ENCODE measurements at regions not wholly inside any gene's neighbourhood (a gene's known extent, or its start where the extent isn't known, plus 50 kb on each side); places are given as distances from the start of the nearest gene placed in this dataset.

- TF ChIP-seq E2F1 (CRISPR knock-in tag; IDR thresholded peaks at IDR 0.05) (no peak), PRDM15 (CRISPR knock-in tag; IDR thresholded peaks at IDR 0.05) (no peak)
- TF ChIP-seq, protein P1, sequence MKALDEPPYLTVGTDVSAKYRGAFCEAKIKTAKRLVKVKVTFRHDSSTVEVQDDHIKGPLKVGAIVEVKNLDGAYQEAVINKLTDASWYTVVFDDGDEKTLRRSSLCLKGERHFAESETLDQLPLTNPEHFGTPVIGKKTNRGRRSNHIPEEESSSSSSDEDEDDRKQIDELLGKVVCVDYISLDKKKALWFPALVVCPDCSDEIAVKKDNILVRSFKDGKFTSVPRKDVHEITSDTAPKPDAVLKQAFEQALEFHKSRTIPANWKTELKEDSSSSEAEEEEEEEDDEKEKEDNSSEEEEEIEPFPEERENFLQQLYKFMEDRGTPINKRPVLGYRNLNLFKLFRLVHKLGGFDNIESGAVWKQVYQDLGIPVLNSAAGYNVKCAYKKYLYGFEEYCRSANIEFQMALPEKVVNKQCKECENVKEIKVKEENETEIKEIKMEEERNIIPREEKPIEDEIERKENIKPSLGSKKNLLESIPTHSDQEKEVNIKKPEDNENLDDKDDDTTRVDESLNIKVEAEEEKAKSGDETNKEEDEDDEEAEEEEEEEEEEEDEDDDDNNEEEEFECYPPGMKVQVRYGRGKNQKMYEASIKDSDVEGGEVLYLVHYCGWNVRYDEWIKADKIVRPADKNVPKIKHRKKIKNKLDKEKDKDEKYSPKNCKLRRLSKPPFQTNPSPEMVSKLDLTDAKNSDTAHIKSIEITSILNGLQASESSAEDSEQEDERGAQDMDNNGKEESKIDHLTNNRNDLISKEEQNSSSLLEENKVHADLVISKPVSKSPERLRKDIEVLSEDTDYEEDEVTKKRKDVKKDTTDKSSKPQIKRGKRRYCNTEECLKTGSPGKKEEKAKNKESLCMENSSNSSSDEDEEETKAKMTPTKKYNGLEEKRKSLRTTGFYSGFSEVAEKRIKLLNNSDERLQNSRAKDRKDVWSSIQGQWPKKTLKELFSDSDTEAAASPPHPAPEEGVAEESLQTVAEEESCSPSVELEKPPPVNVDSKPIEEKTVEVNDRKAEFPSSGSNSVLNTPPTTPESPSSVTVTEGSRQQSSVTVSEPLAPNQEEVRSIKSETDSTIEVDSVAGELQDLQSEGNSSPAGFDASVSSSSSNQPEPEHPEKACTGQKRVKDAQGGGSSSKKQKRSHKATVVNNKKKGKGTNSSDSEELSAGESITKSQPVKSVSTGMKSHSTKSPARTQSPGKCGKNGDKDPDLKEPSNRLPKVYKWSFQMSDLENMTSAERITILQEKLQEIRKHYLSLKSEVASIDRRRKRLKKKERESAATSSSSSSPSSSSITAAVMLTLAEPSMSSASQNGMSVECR (CRISPR knock-in tag; IDR thresholded peaks at IDR 0.05; ENCODE audit: borderline replicate concordance): no peak
Measured at GRCh38 chr5:171628633-171628974, 157.0 kb upstream of the SMIM23 start (continued).

- peak; percentile 29; the same call in 1 of the 2 replicates for TF ChIP-seq USF2 (CRISPR knock-in tag; IDR thresholded peaks at IDR 0.05)
- TF ChIP-seq FOXP4 (CRISPR knock-in tag; IDR thresholded peaks at IDR 0.05): no peak
- no peak overlapping the region; the same call in 1 of the 2 replicates for H3K4me3 Mint-ChIP-seq
- ATAC-seq (no peak), DNase-seq (ENCODE audit: low spot score) (no peak)
- no peak overlapping the region for H3K27ac Mint-ChIP-seq
- H3K4me1 Mint-ChIP-seq: peaks cover 33% of the 10 kb centered on the region
- peaks cover 76% of the 10 kb centered on the region for H3K27me3 Mint-ChIP-seq (ENCODE audit: low read depth)
- ChIA-PET CTCF (interaction anchor here (0.7 to 2.7 kb wide), 12 partner anchors 9 to 430 kb away, joined by 3 to 22 read pairs (median 5); partner anchors contain the start of gene FGF18), POLR2A (no interaction called here)
- H3K36me3 Mint-ChIP-seq: no peaks in the 10 kb centered on the region
- H3K9me3 Mint-ChIP-seq: no peaks in the 10 kb centered on the region
Measured at GRCh38 chr5:171629221-171629620, 156.4 kb upstream of the SMIM23 start.

DNA sequence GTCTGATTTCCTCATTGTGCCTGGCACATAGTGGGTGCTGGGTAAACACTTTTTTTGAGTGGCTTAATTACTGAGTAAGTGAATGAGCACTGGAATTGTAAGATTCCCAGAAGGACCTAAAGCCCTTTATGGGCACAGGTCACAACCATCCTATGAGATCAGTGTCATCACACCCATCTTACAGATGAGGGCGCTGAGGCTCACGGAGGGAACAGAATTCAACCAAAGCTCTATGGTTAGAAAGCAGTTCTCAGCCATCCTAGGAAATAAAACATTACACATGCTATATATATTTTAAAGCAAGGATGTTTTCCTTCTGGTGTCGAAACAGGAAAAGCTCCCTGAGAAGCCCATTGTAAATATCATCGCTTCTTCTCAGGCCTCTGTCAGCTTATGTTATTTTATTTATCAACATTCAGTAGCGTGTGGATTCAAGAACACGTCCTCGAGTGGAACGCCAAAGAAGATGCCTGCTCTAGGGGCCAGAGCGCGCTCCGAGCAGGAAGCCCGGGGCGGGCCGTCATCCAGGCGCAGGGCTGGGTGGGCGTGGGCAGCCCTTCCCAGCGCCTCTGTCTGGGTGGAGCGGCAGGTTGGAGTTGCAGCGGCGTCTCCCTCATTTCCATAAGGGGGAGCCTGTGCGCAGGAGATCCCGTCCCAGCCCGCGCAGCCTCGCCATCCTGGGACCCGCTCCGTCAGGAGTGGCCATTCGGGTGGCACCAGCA lies 155.8 kb upstream of the SMIM23 start:
- Mint-ChIP-seq H3K27ac (no peak overlapping the region), H3K27me3 (ENCODE audit: low read depth) (peaks cover 70% of the 10 kb centered on the region), H3K9me3 (no peaks in the 10 kb centered on the region), H3K4me1 (peaks cover 27% of the 10 kb centered on the region), H3K4me3 (peak overlapping the region; percentile 60), H3K36me3 (no peaks in the 10 kb centered on the region)
- ChIA-PET CTCF (interaction anchor here (0.7 to 2.7 kb wide), 17 partner anchors 9 to 430 kb away, joined by 3 to 22 read pairs (median 4); partner anchors contain the start of gene FGF18), POLR2A (no interaction called here)
- ATAC-seq (peak; percentile 99), DNase-seq (ENCODE audit: low spot score) (peak; percentile 77)
- TF ChIP-seq MLX (CRISPR knock-in tag; IDR thresholded peaks at IDR 0.05): no peak
- 0 out of 2 replicates have a peak, but pooled peaks have one; percentile 41 for TF ChIP-seq TEAD1 (CRISPR knock-in tag; IDR thresholded peaks at IDR 0.05)
- TF ChIP-seq CREB1 (CRISPR knock-in tag; IDR thresholded peaks at IDR 0.05): no peak

Measured in WTC11 (cell line).